HepG2 (cell line): ENCODE measurements at regions not wholly inside any gene's neighbourhood (a gene's known extent, or its start where the extent isn't known, plus 50 kb on each side); places are given as distances from the start of the nearest gene placed in this dataset.

Experiments
- ATAC-seq: fragments of 200-7000 bp; cut with Tn5 transposase; 3 replicates; pipeline ENCODE4 v1.9.1; 2020; ENCODE audit warnings: mild to moderate bottlenecking, moderate library complexity
- BruUV-seq: library from RNA; stranded (reverse); fragments of 400-500 nt; replicated peaks from 2 replicates; lab custom pipeline; 2021; lab: Mats Ljungman, UMichigan
- CTCF ChIA-PET: fragments of 300-600 bp; formaldehyde crosslinking; extraction: SDS; loops from one replicate; lab custom pipeline; 2021; ENCODE audit warnings: low total read pairs, inconsistent platforms, low intra/inter-chr PET ratio; lab: Yijun Ruan, JAX
- POLR2A ChIA-PET: fragments of 350-600 bp; sonication (Branson Sonifier 250); formaldehyde crosslinking; loops from one replicate; lab custom pipeline; 2020; ENCODE audit warnings: antibody characterized with exemption, inconsistent platforms; lab: Yijun Ruan, JAX
- DNase-seq: peaks from one replicate; pipeline ENCODE4 v3.0.0-alpha.2; 2015; ENCODE audit warnings: low spot score
- FAIRE-seq: peaks from 3 replicates; lab custom pipeline; 2011; peaks lifted over from hg19 to GRCh38; lab: Jason Lieb, UNC
- H2AFZ ChIP-seq: one replicate; pipeline ENCODE4 v1.6.1; 2011; ENCODE audit warnings: low read length, inconsistent platforms
- H3K27ac ChIP-seq: fragments of 300-600 bp; 3 replicates; pipeline ENCODE4 v1.8.0; 2011; ENCODE audit warnings: mixed run types, mild to moderate bottlenecking, mixed read lengths, low read length, inconsistent platforms; ENCODE audit not compliant: insufficient read depth; ENCODE audit errors: extremely low read length
- H3K27me3 ChIP-seq, 2 experiments: fragments of 200-600 bp in 1 of 2; 2 replicates in 1 of 2; 3 replicates in 1 of 2; pipeline versions ENCODE4 v1.6.0 to v1.8.0; 2011; ENCODE audit warnings: low read length in 2 of 2, mild to moderate bottlenecking in 2 of 2, moderate library complexity in 2 of 2, inconsistent platforms in 1 of 2; ENCODE audit not compliant: insufficient read depth in 2 of 2, control insufficient read depth in 1 of 2
- H3K36me3 ChIP-seq, 2 experiments: fragments of 200-600 bp in 1 of 2; replicated peaks in 1 of 2; 2 replicates in 1 of 2; 3 replicates in 1 of 2; pipeline versions ENCODE4 v1.5.1 to v1.8.0; 2011; ENCODE audit warnings: low read length in 2 of 2, inconsistent platforms in 1 of 2; ENCODE audit not compliant: insufficient read depth in 2 of 2, control insufficient read depth in 1 of 2
- H3K4me1 ChIP-seq: 2 replicates; pipeline ENCODE4 v1.5.1; 2012; ENCODE audit warnings: low read length, inconsistent platforms; ENCODE audit not compliant: insufficient read depth
- H3K4me2 ChIP-seq: 2 replicates; pipeline ENCODE4 v1.6.0; 2011; ENCODE audit warnings: low read depth, low read length, inconsistent platforms
- H3K4me3 ChIP-seq, 3 experiments: fragments of 200-600 bp in 1 of 3; sonication (generic), shearing (Covaris generic) in 1 of 3; replicated peaks in 1 of 3; 2 replicates each; pipeline ENCODE4 v1.5.1; 2011 to 2016; ENCODE audit warnings: low read length in 3 of 3, inconsistent platforms in 2 of 3, low read depth in 2 of 3, mild to moderate bottlenecking in 2 of 3, control low read depth in 1 of 3, mixed read lengths in 1 of 3; ENCODE audit not compliant: insufficient read depth in 1 of 3
- H3K79me2 ChIP-seq: one replicate; pipeline ENCODE4 v1.6.1; 2011; ENCODE audit warnings: low read length, inconsistent platforms; ENCODE audit not compliant: insufficient read depth
- H3K9ac ChIP-seq: 2 replicates; pipeline ENCODE4 v1.6.0; 2011; ENCODE audit warnings: mild to moderate bottlenecking, low read depth, low read length, inconsistent platforms; ENCODE audit not compliant: insufficient read depth
- H3K9me3 ChIP-seq: 2 replicates; pipeline ENCODE4 v1.5.1; 2012; ENCODE audit warnings: mild to moderate bottlenecking, low read length
- H4K20me1 ChIP-seq: 2 replicates; pipeline ENCODE4 v1.6.0; 2011; ENCODE audit warnings: inconsistent platforms, mild to moderate bottlenecking, low read length, moderate library complexity; ENCODE audit not compliant: insufficient read depth
- CC2D1A ChIP-seq: sonication (generic); formaldehyde crosslinking; IDR thresholded peaks from 2 replicates; pipeline ENCODE4 v1.8.1; 2023; ENCODE audit warnings: mild to moderate bottlenecking, missing genetic modification reagents
- KDM4B ChIP-seq: sonication (generic); formaldehyde crosslinking; IDR thresholded peaks from 2 replicates; pipeline ENCODE4 v1.4.0; 2020; ENCODE audit warnings: missing genetic modification reagents
- SOX5 ChIP-seq: IDR thresholded peaks from 2 replicates; pipeline ENCODE4 v1.6.1; 2016; ENCODE audit warnings: borderline replicate concordance
- SRF ChIP-seq: IDR thresholded peaks from 2 replicates; pipeline ENCODE4 v1.6.1; 2011; ENCODE audit warnings: mild to moderate bottlenecking, low read depth, low read length, moderate library complexity
- ZBTB21 ChIP-seq: sonication (generic); formaldehyde crosslinking; IDR thresholded peaks from 2 replicates; pipeline ENCODE4 v1.4.0; 2020; ENCODE audit warnings: missing genetic modification reagents
- ZFP37 ChIP-seq: sonication (generic); formaldehyde crosslinking; IDR thresholded peaks from 2 replicates; pipeline ENCODE4 v1.4.0; 2020; ENCODE audit warnings: missing genetic modification reagents, borderline replicate concordance
- ZNF317 ChIP-seq: sonication (generic); formaldehyde crosslinking; IDR thresholded peaks from 2 replicates; pipeline ENCODE4 v1.5.0; 2020; ENCODE audit warnings: mild to moderate bottlenecking, missing genetic modification reagents
- ZNF343 ChIP-seq: sonication (generic); formaldehyde crosslinking; IDR thresholded peaks from 2 replicates; pipeline ENCODE4 v1.4.0; 2020; ENCODE audit warnings: mild to moderate bottlenecking, missing genetic modification reagents
- ZNF441 ChIP-seq: sonication (generic); formaldehyde crosslinking; IDR thresholded peaks from 2 replicates; pipeline ENCODE4 v1.7.0; 2021; ENCODE audit warnings: missing genetic modification reagents, borderline replicate concordance
- ZNF460 ChIP-seq: sonication (generic); formaldehyde crosslinking; IDR thresholded peaks from 2 replicates; pipeline ENCODE4 v1.5.1; 2020; ENCODE audit warnings: missing genetic modification reagents, mild to moderate bottlenecking, borderline replicate concordance
- ZNF503 ChIP-seq: sonication (generic); formaldehyde crosslinking; IDR thresholded peaks from 2 replicates; pipeline ENCODE4 v1.4.0; 2020; ENCODE audit warnings: missing genetic modification reagents
- ZSCAN25 ChIP-seq: sonication (generic); formaldehyde crosslinking; IDR thresholded peaks from 2 replicates; pipeline ENCODE4 v1.8.0; 2022; ENCODE audit warnings: mild to moderate bottlenecking, missing genetic modification reagents
- WGBS: methylation state at CpG from one replicate; pipeline ENCODE4 v1.1.6; 2017; ENCODE audit warnings: low lambda C conversion rate; 5-methylcytosine and 5-hydroxymethylcytosine counted together
- in situ Hi-C: cut with HindIII; loops from 2 replicates; pipeline ENCODE4 v1.10.0; 2017; ENCODE audit warnings: low pct_unique_long_range_greater_than_20kb; ENCODE audit not compliant: extremely low pct_ligation_motif_present
- intact Hi-C: fragments of 100-400 bp; cut with micrococcal nuclease; formaldehyde crosslinking; loops from one replicate; pipeline ENCODE4 v1.10.0; 2022; ENCODE audit not compliant: unreplicated experiment

- H4K20me1 ChIP-seq: no peaks in the 10 kb centered on the region
- no peak overlapping the region for H3K4me2 ChIP-seq
- intact Hi-C loops (no loop called here), in situ Hi-C loops (no loop called here)
- H3K4me1 ChIP-seq: no peaks in the 10 kb centered on the region
- H3K27me3 ChIP-seq: no peaks in the 10 kb centered on the region
- FAIRE-seq (no peak), DNase-seq (no peak), ATAC-seq (no peak)
- WGBS: 0% methylated on average over 1 of the region's 1 CpG
- H2AFZ ChIP-seq: no peak overlapping the region
- no peaks in the 10 kb centered on the region for H3K36me3 ChIP-seq
- POLR2A ChIA-PET: no interaction called here
- no TSS peak for BruUV-seq
- no peaks in the 10 kb centered on the region for H3K9me3 ChIP-seq
- CTCF ChIA-PET: no interaction called here
- H3K27ac ChIP-seq: no peak overlapping the region
- H3K4me3 ChIP-seq: no peak overlapping the region
- H3K79me2 ChIP-seq: no peaks in the 10 kb centered on the region
- no peak for TF ChIP-seq SOX5 (CRISPR knock-in tag)
- TF ChIP-seq ZBTB21 (CRISPR knock-in tag): no peak
- TF ChIP-seq ZNF317 (CRISPR knock-in tag): no peak
- TF ChIP-seq ZNF343 (CRISPR knock-in tag): no peak
- TF ChIP-seq ZFP37 (CRISPR knock-in tag): no peak
- TF ChIP-seq KDM4B: no peak
- TF ChIP-seq ZNF460 (CRISPR knock-in tag): no peak
- no peak for TF ChIP-seq ZSCAN25 (CRISPR knock-in tag)
- TF ChIP-seq SRF: no peak
- TF ChIP-seq ZNF441 (CRISPR knock-in tag): no peak
- TF ChIP-seq ZNF503: no peak
- no peak for TF ChIP-seq CC2D1A (CRISPR knock-in tag)
- no peak overlapping the region for H3K9ac ChIP-seq
Observed at GRCh38 chr1:60458111-60458510, 384.5 kb upstream of the C1orf87 start.
